HG03342 (cell line): ENCODE measurements at regions not wholly inside any gene's neighbourhood (a gene's known extent, or its start where the extent isn't known, plus 50 kb on each side); places are given as distances from the start of the nearest gene placed in this dataset.
"Not testable (repeated sequence)": the region's sequence is repeated elsewhere in the genome, so short reads cannot be mapped to it uniquely, and the experiment has no call there.

Experiments used
- ATAC-seq: cut with Tn5 transposase; IDR thresholded peaks from one replicate; pipeline ENCODE4 v1.9.1; 2021; ENCODE audit warnings: mild to moderate bottlenecking, moderate library complexity; ENCODE audit not compliant: unreplicated experiment

- no peak for ATAC-seq
These were observed 54.4 kb downstream of the PRR18 start for GRCh38 chr6:166253778-166254204.

GRCh38 chr6:166253281-166253681 lies 54.9 kb downstream of the PRR18 start:
- ATAC-seq, result peak; percentile 47

- no peak for ATAC-seq
These were observed 55.6 kb downstream of the PRR18 start for GRCh38 chr6:166252601-166253000.

GRCh38 chr6:166251655-166252054 lies 56.5 kb downstream of the PRR18 start:
- ATAC-seq, result no peak

GRCh38 chr6:166251211-166251610 lies 57.0 kb downstream of the PRR18 start:
- ATAC-seq, result no peak

GRCh38 chr6:166249061-166249785 lies 59.0 kb downstream of the PRR18 start:
- ATAC-seq, result not testable (repeated sequence)

GRCh38 chr6:166245148-166245547 lies 63.0 kb downstream of the PRR18 start:
- ATAC-seq, result peak; percentile 1

GRCh38 chr6:166244353-166245045 lies 63.7 kb downstream of the PRR18 start:
- peak; percentile 92 for ATAC-seq

GRCh38 chr6:166242888-166243287 lies 65.3 kb downstream of the PRR18 start:
- no peak for ATAC-seq

GRCh38 chr6:166241974-166242373 lies 66.2 kb downstream of the PRR18 start:
- ATAC-seq, result no peak

GRCh38 chr6:166240889-166241288 lies 67.3 kb downstream of the PRR18 start:
- ATAC-seq, result no peak

GRCh38 chr6:166237617-166238016 lies 70.0 kb upstream of the TBXT start:
- ATAC-seq, result no peak

- no peak for ATAC-seq
These were observed 68.9 kb upstream of the TBXT start for GRCh38 chr6:166236596-166236995.

GRCh38 chr6:166235666-166236292 lies 68.1 kb upstream of the TBXT start:
- ATAC-seq, result no peak

GRCh38 chr6:166231181-166231580 lies 63.5 kb upstream of the TBXT start:
- not testable (repeated sequence) for ATAC-seq

GRCh38 chr6:166228839-166229528 lies 61.3 kb upstream of the TBXT start:
- ATAC-seq, result no peak

- ATAC-seq, result no peak
These were observed 60.8 kb upstream of the TBXT start for GRCh38 chr6:166228425-166228824.

GRCh38 chr6:166223079-166223478 lies 55.4 kb upstream of the TBXT start:
- ATAC-seq, result no peak

GRCh38 chr6:166222631-166223030 lies 55.0 kb upstream of the TBXT start:
- no peak for ATAC-seq

- ATAC-seq, result no peak
These were observed 54.0 kb upstream of the TBXT start for GRCh38 chr6:166221636-166222035.

- no peak for ATAC-seq
These were observed 53.4 kb upstream of the TBXT start for GRCh38 chr6:166221040-166221439.
